HEK293 (cell line): ENCODE measurements at regions not wholly inside any gene's neighbourhood (a gene's known extent, or its start where the extent isn't known, plus 50 kb on each side); places are given as distances from the start of the nearest gene placed in this dataset.

ENCODE experiments used
- CTCF ChIA-PET: fragments of 350-600 bp; formaldehyde crosslinking; extraction: SDS; loops from one replicate; lab custom pipeline; 2021; ENCODE audit warnings: antibody characterized with exemption; lab: Yijun Ruan, JAX
- POLR2A ChIA-PET: fragments of 300-600 bp; formaldehyde crosslinking; extraction: SDS; loops from one replicate; lab custom pipeline; 2020; ENCODE audit warnings: antibody characterized with exemption, inconsistent platforms; lab: Yijun Ruan, JAX
- H3K27ac ChIP-seq: fragments of 200-500 bp; sonication (Bioruptor generic); 2 replicates; pipeline ENCODE4 v1.5.1; 2014; ENCODE audit warnings: low read depth, low read length, control low read depth, inconsistent platforms; ENCODE audit errors: extremely low read depth
- H3K36me3 ChIP-seq, 2 experiments: fragments of 200-500 bp in 1 of 2; sonication (Bioruptor generic) in 1 of 2; 1 replicate in 1 of 2; 2 replicates in 1 of 2; pipeline ENCODE4 v1.5.1; 2014 to 2017; ENCODE audit warnings: inconsistent platforms in 2 of 2, low read length in 2 of 2; ENCODE audit not compliant: control insufficient read depth in 2 of 2, insufficient read depth in 1 of 2
- H3K4me1 ChIP-seq: fragments of 200-500 bp; sonication (Bioruptor generic); 2 replicates; pipeline ENCODE4 v1.5.1; 2014; ENCODE audit warnings: mild to moderate bottlenecking, low read length, inconsistent platforms; ENCODE audit not compliant: control insufficient read depth, insufficient read depth
- H3K4me3 ChIP-seq: 2 replicates; pipeline ENCODE4 v1.5.1; 2011; ENCODE audit warnings: low read depth, mild to moderate bottlenecking, control low read depth, low read length, moderate library complexity
- H3K9me3 ChIP-seq: fragments of 200-500 bp; sonication (Bioruptor generic); 2 replicates; pipeline ENCODE4 v1.5.1; 2014; ENCODE audit warnings: low read depth, low read length, inconsistent platforms; ENCODE audit not compliant: control insufficient read depth, insufficient read depth
- FEZF1 ChIP-seq: fragments of 450-650 bp; formaldehyde crosslinking; IDR thresholded peaks from 2 replicates; pipeline ENCODE4 v1.5.1; 2016; ENCODE audit warnings: missing biosample characterization, missing genetic modification characterization
- GLI2 ChIP-seq: fragments of 450-650 bp; formaldehyde crosslinking; IDR thresholded peaks from 2 replicates; pipeline ENCODE4; 2017; ENCODE audit warnings: missing biosample characterization, missing genetic modification characterization, low read depth, borderline replicate concordance
- GLIS2 ChIP-seq: fragments of 450-650 bp; formaldehyde crosslinking; IDR thresholded peaks from 2 replicates; pipeline ENCODE4 v1.5.1; 2016; ENCODE audit warnings: missing biosample characterization, missing genetic modification characterization
- KLF1 ChIP-seq: fragments of 450-650 bp; formaldehyde crosslinking; IDR thresholded peaks from 2 replicates; pipeline ENCODE4 v1.5.1; 2016; ENCODE audit warnings: missing biosample characterization, missing genetic modification characterization
- KLF9 ChIP-seq: fragments of 450-650 bp; formaldehyde crosslinking; IDR thresholded peaks from 2 replicates; pipeline ENCODE4 v1.5.1; 2016; ENCODE audit warnings: missing biosample characterization, missing genetic modification characterization, low read depth
- OSR2 ChIP-seq: fragments of 450-650 bp; formaldehyde crosslinking; IDR thresholded peaks from 2 replicates; pipeline ENCODE4 v1.5.1; 2016; ENCODE audit warnings: missing biosample characterization, missing genetic modification characterization
- SALL2 ChIP-seq: fragments of 450-650 bp; formaldehyde crosslinking; IDR thresholded peaks from 2 replicates; pipeline ENCODE4 v1.5.0; 2017; ENCODE audit warnings: missing biosample characterization, mild to moderate bottlenecking, missing genetic modification characterization, borderline replicate concordance
- TCF7L2 ChIP-seq: IDR thresholded peaks from 2 replicates; pipeline ENCODE4 v1.6.1; 2011; ENCODE audit warnings: low read depth, mild to moderate bottlenecking, inconsistent platforms, low read length, moderate library complexity, borderline replicate concordance
- YY2 ChIP-seq: fragments of 450-650 bp; formaldehyde crosslinking; IDR thresholded peaks from 2 replicates; pipeline ENCODE4 v1.5.1; 2016; ENCODE audit warnings: missing biosample characterization, missing genetic modification characterization
- ZBTB20 ChIP-seq: fragments of 450-650 bp; formaldehyde crosslinking; IDR thresholded peaks from 2 replicates; pipeline ENCODE4 v1.5.1; 2016; ENCODE audit warnings: missing biosample characterization, missing genetic modification characterization
- ZBTB21 ChIP-seq: fragments of 450-650 bp; formaldehyde crosslinking; IDR thresholded peaks from 2 replicates; pipeline ENCODE4 v1.5.1; 2017; ENCODE audit warnings: missing biosample characterization, missing genetic modification characterization
- ZNF138 ChIP-seq: fragments of 450-650 bp; formaldehyde crosslinking; IDR thresholded peaks from 2 replicates; pipeline ENCODE4 v1.5.1; 2016; ENCODE audit warnings: missing biosample characterization, missing genetic modification characterization, borderline replicate concordance
- ZNF140 ChIP-seq: fragments of 450-650 bp; formaldehyde crosslinking; IDR thresholded peaks from 2 replicates; pipeline ENCODE4 v1.5.1; 2016; ENCODE audit warnings: missing biosample characterization, missing genetic modification characterization
- ZNF23 ChIP-seq: fragments of 450-650 bp; formaldehyde crosslinking; IDR thresholded peaks from 2 replicates; pipeline ENCODE4 v1.5.1; 2016; ENCODE audit warnings: missing biosample characterization, missing genetic modification characterization, borderline replicate concordance
- ZNF248 ChIP-seq: fragments of 450-650 bp; formaldehyde crosslinking; IDR thresholded peaks from 2 replicates; pipeline ENCODE4 v1.5.1; 2017; ENCODE audit warnings: missing biosample characterization, missing genetic modification characterization
- ZNF350 ChIP-seq: fragments of 450-650 bp; formaldehyde crosslinking; IDR thresholded peaks from 2 replicates; pipeline ENCODE4 v1.5.0; 2017; ENCODE audit warnings: missing biosample characterization, mild to moderate bottlenecking, missing genetic modification characterization
- ZNF48 ChIP-seq: fragments of 450-650 bp; formaldehyde crosslinking; IDR thresholded peaks from 2 replicates; pipeline ENCODE4 v1.5.1; 2016; ENCODE audit warnings: missing biosample characterization, missing genetic modification characterization
- ZNF501 ChIP-seq: fragments of 450-650 bp; formaldehyde crosslinking; IDR thresholded peaks from 2 replicates; pipeline ENCODE4 v1.5.1; 2016; ENCODE audit warnings: missing biosample characterization, missing genetic modification characterization
- ZNF530 ChIP-seq: fragments of 450-650 bp; formaldehyde crosslinking; IDR thresholded peaks from 2 replicates; pipeline ENCODE4 v1.5.1; 2016; ENCODE audit warnings: low read depth, missing biosample characterization, missing genetic modification characterization
- ZNF658 ChIP-seq: fragments of 450-650 bp; formaldehyde crosslinking; IDR thresholded peaks from 2 replicates; pipeline ENCODE4; 2016; ENCODE audit warnings: missing biosample characterization, missing genetic modification characterization
- ZNF670 ChIP-seq: fragments of 450-650 bp; formaldehyde crosslinking; IDR thresholded peaks from 2 replicates; pipeline ENCODE4 v1.5.1; 2016; ENCODE audit warnings: missing biosample characterization, missing genetic modification characterization, low read depth
- ZNF701 ChIP-seq: fragments of 450-650 bp; formaldehyde crosslinking; IDR thresholded peaks from 2 replicates; pipeline ENCODE4 v1.5.1; 2016; ENCODE audit warnings: missing biosample characterization, missing genetic modification characterization
- ZNF830 ChIP-seq: fragments of 450-650 bp; IDR thresholded peaks from 2 replicates; pipeline ENCODE4 v1.5.0; 2018; ENCODE audit warnings: missing biosample characterization, missing genetic modification characterization, low read depth, mild to moderate bottlenecking, moderate library complexity
- ZNF843 ChIP-seq: fragments of 450-650 bp; formaldehyde crosslinking; IDR thresholded peaks from 2 replicates; pipeline ENCODE4 v1.5.1; 2016; ENCODE audit warnings: missing biosample characterization, missing genetic modification characterization
- TF ChIP-seq, protein P1 (sequence below): fragments of 450-650 bp; formaldehyde crosslinking; IDR thresholded peaks from 2 replicates; pipeline ENCODE4 v1.5.1; 2016; ENCODE audit warnings: missing biosample characterization, missing genetic modification characterization
- TF ChIP-seq, protein P2 (sequence below): fragments of 450-650 bp; formaldehyde crosslinking; IDR thresholded peaks from 2 replicates; pipeline ENCODE4 v1.5.1; 2017; ENCODE audit warnings: missing biosample characterization, missing genetic modification characterization
- TF ChIP-seq, protein P3 (sequence below): fragments of 450-650 bp; formaldehyde crosslinking; IDR thresholded peaks from 2 replicates; pipeline ENCODE4 v1.5.0; 2017; ENCODE audit warnings: missing biosample characterization, missing genetic modification characterization, borderline replicate concordance
- TF ChIP-seq, protein P4 (sequence below): fragments of 450-650 bp; formaldehyde crosslinking; IDR thresholded peaks from 2 replicates; pipeline ENCODE4 v1.5.1; 2016; ENCODE audit warnings: missing biosample characterization, missing genetic modification characterization

DNA sequence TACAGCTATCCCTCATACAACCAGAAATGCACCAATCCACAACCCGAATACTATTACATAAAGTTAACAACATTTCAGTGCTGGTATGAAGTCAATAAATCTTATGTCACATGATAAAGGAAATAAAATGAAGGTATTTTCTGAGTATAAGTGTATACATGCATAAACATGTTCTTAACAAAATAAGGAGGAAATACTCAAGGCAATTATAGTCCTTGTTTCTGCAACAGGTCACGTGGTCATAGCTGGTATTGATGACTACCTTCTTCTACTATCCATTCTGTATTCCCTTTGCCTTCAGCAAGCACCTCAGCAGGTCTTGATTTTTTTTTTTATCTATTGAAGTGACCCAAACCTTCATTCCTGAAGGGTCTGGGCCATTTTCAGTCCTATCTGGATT is 675.6 kb downstream of the RPL10L start (continued):
- TF ChIP-seq, protein P1, sequence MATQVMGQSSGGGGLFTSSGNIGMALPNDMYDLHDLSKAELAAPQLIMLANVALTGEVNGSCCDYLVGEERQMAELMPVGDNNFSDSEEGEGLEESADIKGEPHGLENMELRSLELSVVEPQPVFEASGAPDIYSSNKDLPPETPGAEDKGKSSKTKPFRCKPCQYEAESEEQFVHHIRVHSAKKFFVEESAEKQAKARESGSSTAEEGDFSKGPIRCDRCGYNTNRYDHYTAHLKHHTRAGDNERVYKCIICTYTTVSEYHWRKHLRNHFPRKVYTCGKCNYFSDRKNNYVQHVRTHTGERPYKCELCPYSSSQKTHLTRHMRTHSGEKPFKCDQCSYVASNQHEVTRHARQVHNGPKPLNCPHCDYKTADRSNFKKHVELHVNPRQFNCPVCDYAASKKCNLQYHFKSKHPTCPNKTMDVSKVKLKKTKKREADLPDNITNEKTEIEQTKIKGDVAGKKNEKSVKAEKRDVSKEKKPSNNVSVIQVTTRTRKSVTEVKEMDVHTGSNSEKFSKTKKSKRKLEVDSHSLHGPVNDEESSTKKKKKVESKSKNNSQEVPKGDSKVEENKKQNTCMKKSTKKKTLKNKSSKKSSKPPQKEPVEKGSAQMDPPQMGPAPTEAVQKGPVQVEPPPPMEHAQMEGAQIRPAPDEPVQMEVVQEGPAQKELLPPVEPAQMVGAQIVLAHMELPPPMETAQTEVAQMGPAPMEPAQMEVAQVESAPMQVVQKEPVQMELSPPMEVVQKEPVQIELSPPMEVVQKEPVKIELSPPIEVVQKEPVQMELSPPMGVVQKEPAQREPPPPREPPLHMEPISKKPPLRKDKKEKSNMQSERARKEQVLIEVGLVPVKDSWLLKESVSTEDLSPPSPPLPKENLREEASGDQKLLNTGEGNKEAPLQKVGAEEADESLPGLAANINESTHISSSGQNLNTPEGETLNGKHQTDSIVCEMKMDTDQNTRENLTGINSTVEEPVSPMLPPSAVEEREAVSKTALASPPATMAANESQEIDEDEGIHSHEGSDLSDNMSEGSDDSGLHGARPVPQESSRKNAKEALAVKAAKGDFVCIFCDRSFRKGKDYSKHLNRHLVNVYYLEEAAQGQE (tag by site-specific recombination): no peak
- no peak for TF ChIP-seq ZNF23 (tag by site-specific recombination)
- TF ChIP-seq ZNF830 (tag by site-specific recombination): no peak
- TF ChIP-seq, all 188 proteins: peak for 0

DNA sequence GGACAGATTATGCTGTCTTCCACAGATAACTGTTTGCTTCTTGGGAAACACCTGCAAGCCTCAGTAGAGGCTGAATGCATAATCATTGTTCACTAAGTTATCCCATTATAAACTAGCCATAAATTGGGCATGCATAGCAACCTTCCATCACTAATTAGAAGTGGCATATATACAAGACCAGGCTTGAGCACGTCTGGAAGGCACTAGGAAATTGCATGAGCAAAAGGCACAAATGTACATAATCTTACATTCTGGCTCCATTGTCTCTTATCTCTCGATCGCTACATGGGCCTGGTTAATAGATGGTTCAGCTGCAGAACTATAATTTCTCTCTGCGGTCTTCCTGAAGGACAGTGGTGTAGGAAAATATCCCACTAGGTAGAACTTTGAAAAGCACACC is 679.2 kb downstream of the RPL10L start:
- no peak overlapping the region for H3K4me3 ChIP-seq
- no peak overlapping the region for H3K27ac ChIP-seq
- no peak for TF ChIP-seq YY2 (tag by site-specific recombination)
- no peak for TF ChIP-seq ZNF658 (tag by site-specific recombination)
- no peak for TF ChIP-seq ZNF670 (tag by site-specific recombination)
- no peak for TF ChIP-seq ZNF140 (tag by site-specific recombination)
- TF ChIP-seq, protein P2, sequence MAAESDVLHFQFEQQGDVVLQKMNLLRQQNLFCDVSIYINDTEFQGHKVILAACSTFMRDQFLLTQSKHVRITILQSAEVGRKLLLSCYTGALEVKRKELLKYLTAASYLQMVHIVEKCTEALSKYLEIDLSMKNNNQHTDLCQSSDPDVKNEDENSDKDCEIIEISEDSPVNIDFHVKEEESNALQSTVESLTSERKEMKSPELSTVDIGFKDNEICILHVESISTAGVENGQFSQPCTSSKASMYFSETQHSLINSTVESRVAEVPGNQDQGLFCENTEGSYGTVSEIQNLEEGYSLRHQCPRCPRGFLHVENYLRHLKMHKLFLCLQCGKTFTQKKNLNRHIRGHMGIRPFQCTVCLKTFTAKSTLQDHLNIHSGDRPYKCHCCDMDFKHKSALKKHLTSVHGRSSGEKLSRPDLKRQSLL (tag by site-specific recombination): no peak
- TF ChIP-seq ZNF350: no peak
- no peak for TF ChIP-seq OSR2 (tag by site-specific recombination)
- no peak for TF ChIP-seq GLI2 (tag by site-specific recombination)
- TF ChIP-seq, protein P3, sequence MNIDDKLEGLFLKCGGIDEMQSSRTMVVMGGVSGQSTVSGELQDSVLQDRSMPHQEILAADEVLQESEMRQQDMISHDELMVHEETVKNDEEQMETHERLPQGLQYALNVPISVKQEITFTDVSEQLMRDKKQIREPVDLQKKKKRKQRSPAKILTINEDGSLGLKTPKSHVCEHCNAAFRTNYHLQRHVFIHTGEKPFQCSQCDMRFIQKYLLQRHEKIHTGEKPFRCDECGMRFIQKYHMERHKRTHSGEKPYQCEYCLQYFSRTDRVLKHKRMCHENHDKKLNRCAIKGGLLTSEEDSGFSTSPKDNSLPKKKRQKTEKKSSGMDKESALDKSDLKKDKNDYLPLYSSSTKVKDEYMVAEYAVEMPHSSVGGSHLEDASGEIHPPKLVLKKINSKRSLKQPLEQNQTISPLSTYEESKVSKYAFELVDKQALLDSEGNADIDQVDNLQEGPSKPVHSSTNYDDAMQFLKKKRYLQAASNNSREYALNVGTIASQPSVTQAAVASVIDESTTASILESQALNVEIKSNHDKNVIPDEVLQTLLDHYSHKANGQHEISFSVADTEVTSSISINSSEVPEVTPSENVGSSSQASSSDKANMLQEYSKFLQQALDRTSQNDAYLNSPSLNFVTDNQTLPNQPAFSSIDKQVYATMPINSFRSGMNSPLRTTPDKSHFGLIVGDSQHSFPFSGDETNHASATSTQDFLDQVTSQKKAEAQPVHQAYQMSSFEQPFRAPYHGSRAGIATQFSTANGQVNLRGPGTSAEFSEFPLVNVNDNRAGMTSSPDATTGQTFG (tag by site-specific recombination): no peak
- TF ChIP-seq ZNF701 (tag by site-specific recombination): no peak
- TF ChIP-seq ZBTB21 (tag by site-specific recombination): no peak
- no peak for TF ChIP-seq ZNF501 (tag by site-specific recombination)
- no peak for TF ChIP-seq FEZF1 (tag by site-specific recombination)
- H3K4me1 ChIP-seq: no peaks in the 10 kb centered on the region
- no peaks in the 10 kb centered on the region for H3K36me3 ChIP-seq
- H3K9me3 ChIP-seq: no peaks in the 10 kb centered on the region
- CTCF ChIA-PET: no interaction called here
- POLR2A ChIA-PET: no interaction called here

DNA sequence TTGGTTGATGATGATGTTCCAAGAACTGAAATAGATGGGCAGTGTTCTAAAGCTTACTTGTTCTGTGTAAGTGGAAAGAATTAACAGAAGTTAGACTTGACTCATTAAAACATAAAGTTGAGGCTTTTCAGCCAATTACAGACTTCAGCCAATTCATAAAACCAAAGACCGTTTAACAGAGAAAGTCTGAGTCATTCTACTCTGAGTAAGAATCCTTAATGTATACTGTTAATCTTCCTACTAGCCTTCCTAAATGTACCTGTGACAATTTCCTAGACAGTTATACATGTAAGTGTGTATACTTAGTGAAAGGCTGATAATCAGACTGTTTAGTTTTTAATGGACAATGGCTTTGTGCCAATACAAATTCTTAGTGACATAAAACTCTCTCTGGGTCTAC is 681.0 kb downstream of the RPL10L start:
- Histone ChIP-seq H3K4me3 (no peak overlapping the region), H3K9me3 (no peaks in the 10 kb centered on the region), H3K36me3 (no peaks in the 10 kb centered on the region), H3K27ac (no peak overlapping the region), H3K4me1 (no peaks in the 10 kb centered on the region)
- CTCF ChIA-PET: no interaction called here
- POLR2A ChIA-PET: no interaction called here
- TF ChIP-seq ZNF658 (tag by site-specific recombination): no peak
- no peak for TF ChIP-seq GLIS2 (tag by site-specific recombination)
- TF ChIP-seq KLF9 (tag by site-specific recombination): no peak
- TF ChIP-seq ZNF138 (tag by site-specific recombination): no peak
- TF ChIP-seq FEZF1 (tag by site-specific recombination): no peak
- TF ChIP-seq ZNF48 (tag by site-specific recombination): no peak
- TF ChIP-seq, protein P4, sequence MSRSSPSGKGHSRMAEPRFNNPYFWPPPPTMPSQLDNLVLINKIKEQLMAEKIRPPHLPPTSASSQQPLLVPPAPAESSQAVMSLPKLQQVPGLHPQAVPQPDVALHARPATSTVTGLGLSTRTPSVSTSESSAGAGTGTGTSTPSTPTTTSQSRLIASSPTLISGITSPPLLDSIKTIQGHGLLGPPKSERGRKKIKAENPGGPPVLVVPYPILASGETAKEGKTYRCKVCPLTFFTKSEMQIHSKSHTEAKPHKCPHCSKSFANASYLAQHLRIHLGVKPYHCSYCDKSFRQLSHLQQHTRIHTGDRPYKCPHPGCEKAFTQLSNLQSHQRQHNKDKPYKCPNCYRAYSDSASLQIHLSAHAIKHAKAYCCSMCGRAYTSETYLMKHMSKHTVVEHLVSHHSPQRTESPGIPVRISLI (tag by site-specific recombination): no peak
- TF ChIP-seq ZNF248: no peak
- TF ChIP-seq ZNF530 (tag by site-specific recombination): no peak
- no peak for TF ChIP-seq ZNF701 (tag by site-specific recombination)
- no peak for TF ChIP-seq ZNF843 (tag by site-specific recombination)
- TF ChIP-seq SALL2 (tag by site-specific recombination): no peak
- TF ChIP-seq ZBTB20 (tag by site-specific recombination): no peak
- no peak for TF ChIP-seq KLF1 (tag by site-specific recombination)
- no peak for TF ChIP-seq TCF7L2
